C4-2B (cell line): ENCODE measurements at regions not wholly inside any gene's neighbourhood (a gene's known extent, or its start where the extent isn't known, plus 50 kb on each side); places are given as distances from the start of the nearest gene placed in this dataset.

Experiments
- ZFX ChIP-seq: fragments of 450-650 bp; IDR thresholded peaks from 2 replicates; pipeline ENCODE4 v1.6.1; 2017
- TF ChIP-seq, protein P1 (sequence below): fragments of 450-650 bp; conservative IDR thresholded peaks from 2 replicates; pipeline ENCODE4 v1.5.1; 2017; ENCODE audit warnings: mild to moderate bottlenecking

DNA sequence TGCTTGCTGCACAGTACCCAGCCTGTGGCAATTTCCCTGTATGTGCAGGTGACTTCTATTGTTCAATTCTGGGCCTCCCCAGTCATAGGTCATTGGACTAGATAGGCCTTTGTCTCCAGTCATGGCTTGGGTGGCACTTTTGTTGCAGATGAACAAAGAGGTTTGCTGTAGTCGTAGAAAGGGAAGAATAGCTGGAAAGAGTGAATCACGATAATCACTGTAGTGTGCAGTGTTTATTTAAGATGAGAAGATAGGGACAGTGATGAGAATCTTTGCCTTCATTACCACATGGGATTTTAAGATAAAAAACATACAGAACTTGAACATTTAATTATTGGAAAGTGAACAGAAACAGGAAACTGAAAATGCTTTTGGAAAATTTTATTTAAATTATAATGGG is 156.1 kb upstream of the CYRIA start:
- TF ChIP-seq, protein P1, sequence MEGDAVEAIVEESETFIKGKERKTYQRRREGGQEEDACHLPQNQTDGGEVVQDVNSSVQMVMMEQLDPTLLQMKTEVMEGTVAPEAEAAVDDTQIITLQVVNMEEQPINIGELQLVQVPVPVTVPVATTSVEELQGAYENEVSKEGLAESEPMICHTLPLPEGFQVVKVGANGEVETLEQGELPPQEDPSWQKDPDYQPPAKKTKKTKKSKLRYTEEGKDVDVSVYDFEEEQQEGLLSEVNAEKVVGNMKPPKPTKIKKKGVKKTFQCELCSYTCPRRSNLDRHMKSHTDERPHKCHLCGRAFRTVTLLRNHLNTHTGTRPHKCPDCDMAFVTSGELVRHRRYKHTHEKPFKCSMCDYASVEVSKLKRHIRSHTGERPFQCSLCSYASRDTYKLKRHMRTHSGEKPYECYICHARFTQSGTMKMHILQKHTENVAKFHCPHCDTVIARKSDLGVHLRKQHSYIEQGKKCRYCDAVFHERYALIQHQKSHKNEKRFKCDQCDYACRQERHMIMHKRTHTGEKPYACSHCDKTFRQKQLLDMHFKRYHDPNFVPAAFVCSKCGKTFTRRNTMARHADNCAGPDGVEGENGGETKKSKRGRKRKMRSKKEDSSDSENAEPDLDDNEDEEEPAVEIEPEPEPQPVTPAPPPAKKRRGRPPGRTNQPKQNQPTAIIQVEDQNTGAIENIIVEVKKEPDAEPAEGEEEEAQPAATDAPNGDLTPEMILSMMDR: no peak
- TF ChIP-seq ZFX: no peak
